GM23338 (cell line): ENCODE measurements at regions not wholly inside any gene's neighbourhood (a gene's known extent, or its start where the extent isn't known, plus 50 kb on each side); places are given as distances from the start of the nearest gene placed in this dataset.

Experiments
- ATAC-seq: fragments of 200-7000 bp; cut with Tn5 transposase; 3 replicates; pipeline ENCODE4 v1.9.1; 2020
- DNase-seq: peaks from one replicate; pipeline ENCODE4 v3.0.0-alpha.2; 2015; ENCODE audit warnings: low spot score
- H2AFZ ChIP-seq: fragments of 200-600 bp; sonication (generic); 2 replicates; pipeline ENCODE4 v1.8.0; 2016; ENCODE audit warnings: antibody characterized with exemption, mild to moderate bottlenecking, moderate library complexity
- H3F3A ChIP-seq: fragments of 200-600 bp; sonication (generic); replicated peaks from 2 replicates; pipeline ENCODE4 v1.8.0; 2017; ENCODE audit warnings: antibody characterized with exemption, mixed run types, low read depth
- H3K27ac ChIP-seq: fragments of 200-600 bp; sonication (generic); 2 replicates; pipeline ENCODE4 v1.6.1; 2016; ENCODE audit warnings: low read depth
- H3K27me3 ChIP-seq: fragments of 200-600 bp; sonication (generic); 2 replicates; pipeline ENCODE4 v1.8.0; 2016; ENCODE audit warnings: mild to moderate bottlenecking, mixed run types, moderate library complexity; ENCODE audit not compliant: insufficient read depth
- H3K36me3 ChIP-seq: fragments of 200-600 bp; sonication (generic); 2 replicates; pipeline ENCODE4 v1.8.0; 2016; ENCODE audit warnings: mild to moderate bottlenecking; ENCODE audit not compliant: insufficient read depth
- H3K4me1 ChIP-seq: fragments of 200-600 bp; sonication (generic); 2 replicates; pipeline ENCODE4 v1.8.0; 2016; ENCODE audit warnings: mild to moderate bottlenecking, moderate library complexity; ENCODE audit not compliant: insufficient read depth
- H3K4me2 ChIP-seq: fragments of 200-600 bp; sonication (generic); 2 replicates; pipeline ENCODE4 v1.7.1; 2017; ENCODE audit warnings: mixed run types
- H3K4me3 ChIP-seq: fragments of 200-600 bp; sonication (generic); 2 replicates; pipeline ENCODE4 v1.6.1; 2016; ENCODE audit warnings: mixed run types
- H3K79me2 ChIP-seq: fragments of 200-600 bp; sonication (generic); replicated peaks from 2 replicates; pipeline ENCODE4 v1.8.0; 2017; ENCODE audit warnings: mild to moderate bottlenecking; ENCODE audit not compliant: insufficient read depth
- H3K9me2 ChIP-seq: fragments of 200-600 bp; sonication (generic); 2 replicates; pipeline ENCODE4 v1.8.0; 2017; ENCODE audit not compliant: insufficient read depth
- H4K20me1 ChIP-seq: fragments of 200-600 bp; sonication (generic); replicated peaks from 2 replicates; pipeline ENCODE4 v1.8.0; 2017; ENCODE audit warnings: mild to moderate bottlenecking; ENCODE audit not compliant: insufficient read depth
- H3K27ac Mint-ChIP-seq: 2 replicates; pipeline ENCODE4 v1.8.0; 2020; ENCODE audit warnings: inconsistent platforms, mild to moderate bottlenecking, moderate library complexity, mixed read lengths
- H3K27me3 Mint-ChIP-seq: 3 replicates; pipeline ENCODE4 v1.8.0; 2022; ENCODE audit warnings: low read depth, mild to moderate bottlenecking, moderate library complexity, mixed read lengths, inconsistent platforms; ENCODE audit not compliant: insufficient read depth, poor library complexity
- H3K36me3 Mint-ChIP-seq: 3 replicates; pipeline ENCODE4 v1.8.0; 2021; ENCODE audit warnings: low read depth, mild to moderate bottlenecking, inconsistent platforms, moderate library complexity, mixed read lengths
- H3K4me1 Mint-ChIP-seq: 3 replicates; pipeline ENCODE4 v1.8.0; 2020; ENCODE audit warnings: mild to moderate bottlenecking, inconsistent platforms, mixed read lengths
- H3K4me3 Mint-ChIP-seq: 3 replicates; pipeline ENCODE4 v1.8.0; 2021; ENCODE audit warnings: moderate library complexity, mild to moderate bottlenecking, inconsistent platforms, mixed read lengths
- H3K9me3 Mint-ChIP-seq: 3 replicates; pipeline ENCODE4 v1.8.0; 2020; ENCODE audit warnings: moderate library complexity, mild to moderate bottlenecking, inconsistent platforms, mixed read lengths
- CTCF ChIP-seq, 2 experiments: fragments of 200-600 bp in 1 of 2; sonication (generic) in 1 of 2; conservative IDR thresholded peaks; 2 replicates each; pipeline versions ENCODE4 v1.5.1 to v1.6.1; 2016 to 2017; ENCODE audit warnings: antibody characterized with exemption in 2 of 2, low read depth in 2 of 2, mild to moderate bottlenecking in 2 of 2, moderate library complexity in 1 of 2
- ETS1 ChIP-seq: IDR thresholded peaks from 2 replicates; pipeline ENCODE4 v1.6.1; 2016; ENCODE audit warnings: antibody characterized with exemption
- EZH2 ChIP-seq: fragments of 200-600 bp; sonication (generic); IDR thresholded peaks from one replicate; pipeline ENCODE4 v1.8.0; 2017; ENCODE audit warnings: antibody characterized with exemption, mild to moderate bottlenecking, low read depth; ENCODE audit not compliant: unreplicated experiment
- EZH2phosphoT487 ChIP-seq: fragments of 200-600 bp; sonication (generic); IDR thresholded peaks from one replicate; pipeline ENCODE4 v1.8.1; 2018; ENCODE audit warnings: antibody characterized with exemption; ENCODE audit not compliant: unreplicated experiment
- JUNB ChIP-seq: IDR thresholded peaks from one replicate; pipeline ENCODE4 v1.6.1; 2016; ENCODE audit warnings: antibody characterized with exemption; ENCODE audit not compliant: unreplicated experiment
- NANOG ChIP-seq: IDR thresholded peaks from 2 replicates; pipeline ENCODE4 v1.6.1; 2016; ENCODE audit warnings: antibody characterized with exemption, borderline replicate concordance
- REST ChIP-seq: IDR thresholded peaks from one replicate; pipeline ENCODE4 v1.6.1; 2018; ENCODE audit warnings: antibody characterized with exemption; ENCODE audit not compliant: unreplicated experiment
- STAT1 ChIP-seq: IDR thresholded peaks from one replicate; pipeline ENCODE4 v1.6.1; 2016; ENCODE audit warnings: antibody characterized with exemption; ENCODE audit not compliant: unreplicated experiment

GRCh38 chr6:11423072-11423471, 114.5 kb upstream of the TMEM170B start:
- no peaks in the 10 kb centered on the region; the same call in 1 of the 2 replicates for H3K9me2 ChIP-seq
- H3K36me3 ChIP-seq: no peaks in the 10 kb centered on the region
- peaks cover 7% of the 10 kb centered on the region for H3K27me3 Mint-ChIP-seq
- no peak overlapping the region for H3K27ac ChIP-seq
- ATAC-seq (no peak), DNase-seq (no peak)
- no peak overlapping the region for H3K27ac Mint-ChIP-seq
- H3K36me3 Mint-ChIP-seq: peaks cover under 1% of the 10 kb centered on the region; the same call in 1 of the 3 replicates
- H2AFZ ChIP-seq: peak overlapping the region; percentile 61; the same call in 1 of the 2 replicates
- no peaks in the 10 kb centered on the region for H3K27me3 ChIP-seq
- H3K4me2 ChIP-seq: no peak overlapping the region
- H3K4me1 Mint-ChIP-seq: peaks cover 26% of the 10 kb centered on the region
- no peaks in the 10 kb centered on the region; the same call in 2 of the 3 replicates for H3K9me3 Mint-ChIP-seq
- TF ChIP-seq STAT1: no peak
- no peak for TF ChIP-seq EZH2phosphoT487
- TF ChIP-seq NANOG: no peak
- no peak for TF ChIP-seq CTCF (conservative IDR thresholded peaks at IDR 0.05; ENCODE audit: low read depth in 2 of 2)
- TF ChIP-seq EZH2: no peak
- TF ChIP-seq REST: no peak
- no peak for TF ChIP-seq JUNB
- TF ChIP-seq ETS1: no peak
- no peaks in the 10 kb centered on the region for H4K20me1 ChIP-seq
- H3K4me3 ChIP-seq: no peak overlapping the region
- no peaks in the 10 kb centered on the region for H3F3A ChIP-seq
- H3K4me1 ChIP-seq: peaks cover under 1% of the 10 kb centered on the region; the same call in 1 of the 2 replicates
- H3K4me3 Mint-ChIP-seq: no peak overlapping the region
- no peaks in the 10 kb centered on the region for H3K79me2 ChIP-seq

- Histone ChIP-seq H3K9me2 (no peaks in the 10 kb centered on the region; the same call in 1 of the 2 replicates), H3K27ac (no peak overlapping the region), H3F3A (no peaks in the 10 kb centered on the region), H3K79me2 (no peaks in the 10 kb centered on the region), H3K4me3 (no peak overlapping the region), H3K4me2 (no peak overlapping the region), H3K27me3 (no peaks in the 10 kb centered on the region), H3K4me1 (no peaks in the 10 kb centered on the region), H4K20me1 (no peaks in the 10 kb centered on the region), H3K36me3 (no peaks in the 10 kb centered on the region), H2AFZ (no peak overlapping the region)
- Mint-ChIP-seq H3K27ac (no peak overlapping the region), H3K4me3 (no peak overlapping the region), H3K27me3 (peaks cover 2% of the 10 kb centered on the region), H3K36me3 (peaks cover 7% of the 10 kb centered on the region), H3K9me3 (peaks cover 12% of the 10 kb centered on the region; the same call in 2 of the 3 replicates), H3K4me1 (0 out of 3 replicates have a peak, but pooled peaks cover 2% of the 10 kb centered on the region)
- no peak for ATAC-seq
- DNase-seq: no peak
- no peak for TF ChIP-seq EZH2phosphoT487
Measured at GRCh38 chr6:11419763-11420453, 117.6 kb upstream of the TMEM170B start.
